Inferior parietal cortex (tissue), 1 donor: ENCODE measurements at regions not wholly inside any gene's neighbourhood (a gene's known extent, or its start where the extent isn't known, plus 50 kb on each side); places are given as distances from the start of the nearest gene placed in this dataset.

ENCODE experiments used
- DNase-seq: peaks from one replicate; pipeline ENCODE4 v3.0.0-alpha.2; 2016; ENCODE audit errors: extremely low spot score

DNA sequence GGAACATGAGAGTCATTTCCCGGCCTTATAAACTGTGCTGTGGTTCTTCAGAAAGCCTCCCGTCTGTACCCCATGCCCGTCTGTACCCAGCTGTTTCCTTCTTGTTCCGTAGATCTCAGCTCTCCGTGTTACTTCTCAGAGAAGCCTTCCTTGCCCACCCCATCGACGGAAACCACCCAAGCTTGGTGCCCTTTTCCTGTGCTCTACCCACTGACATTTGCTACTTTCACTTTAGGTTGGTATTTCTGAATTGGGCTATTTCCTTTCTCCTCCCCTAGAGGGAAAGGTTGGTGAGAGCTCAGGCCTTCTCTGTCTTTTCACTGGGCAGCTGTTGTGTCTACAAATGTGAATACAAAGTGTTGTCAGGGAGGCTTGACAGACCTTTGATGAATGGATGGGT is 764.5 kb upstream of the ADAMTS16 start:
- DNase-seq: no peak

DNA sequence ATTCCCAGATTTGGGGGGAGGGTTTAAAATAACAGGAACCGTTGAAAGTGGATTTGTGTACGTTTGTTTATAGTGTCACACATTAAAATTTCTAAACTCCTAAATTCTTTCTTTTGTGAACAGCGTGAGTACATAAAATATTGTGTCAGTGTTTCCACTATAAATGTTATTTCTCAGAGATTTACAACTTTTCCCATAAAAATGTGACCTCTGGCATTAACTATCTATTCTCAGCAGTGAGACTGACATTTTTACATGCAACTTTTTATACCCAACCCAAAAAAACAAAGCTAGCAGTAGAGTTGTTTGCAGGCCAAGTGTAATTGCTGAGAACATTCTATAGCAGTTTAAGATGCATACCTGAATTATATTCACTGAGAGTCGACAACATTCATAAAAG is 757.0 kb upstream of the ADAMTS16 start:
- no peak for DNase-seq

DNA sequence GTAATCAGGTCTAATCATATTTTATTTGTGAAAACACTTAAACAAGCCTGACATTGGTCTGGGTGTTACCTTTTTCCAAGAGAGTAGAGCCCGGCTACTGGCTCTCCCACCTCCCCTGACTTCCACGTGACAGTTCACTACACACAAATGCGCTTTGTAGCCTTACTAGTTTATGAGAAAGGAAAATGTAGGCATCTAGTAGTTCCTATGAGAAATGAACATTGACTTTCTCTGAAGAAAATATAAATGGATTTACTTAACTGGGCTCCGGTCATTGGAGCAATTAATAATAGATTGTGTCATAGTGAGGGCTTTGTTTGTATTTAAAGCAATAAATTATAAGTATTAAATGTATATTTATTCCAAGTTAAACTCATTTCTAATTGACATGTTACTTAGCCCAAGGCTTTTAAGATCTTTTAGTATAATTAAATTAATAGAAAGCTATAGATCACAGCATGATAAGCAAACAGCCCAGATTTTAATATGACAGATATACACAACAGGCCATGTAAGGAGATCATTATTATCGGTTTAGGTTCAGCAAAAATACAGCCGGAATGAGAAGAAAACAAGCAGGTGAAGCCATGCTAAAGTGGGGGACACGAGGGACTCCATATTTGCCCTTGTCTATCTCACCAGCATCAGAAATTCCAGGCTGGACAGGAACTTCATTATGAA is 756.5 kb upstream of the ADAMTS16 start:
- no peak for DNase-seq

DNA sequence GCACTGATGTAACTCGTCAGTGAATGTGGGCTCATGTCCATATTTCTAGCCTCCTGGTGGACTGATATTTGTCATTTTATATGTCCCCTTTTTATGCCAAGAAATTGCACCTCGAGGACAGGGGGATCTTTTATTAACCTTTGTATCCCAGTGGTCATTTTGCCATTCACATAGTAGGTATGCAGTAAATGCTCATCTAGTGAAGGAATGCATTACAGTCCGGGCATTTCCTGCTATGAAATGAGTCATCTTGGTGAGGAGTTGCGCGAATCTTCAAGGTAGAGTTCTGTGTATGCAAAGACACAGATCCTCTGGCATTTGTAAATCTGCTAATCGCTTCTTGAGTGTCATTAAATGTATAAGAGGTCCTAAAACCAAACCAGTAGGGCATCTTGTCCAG is 755.5 kb upstream of the ADAMTS16 start:
- no peak for DNase-seq

DNA sequence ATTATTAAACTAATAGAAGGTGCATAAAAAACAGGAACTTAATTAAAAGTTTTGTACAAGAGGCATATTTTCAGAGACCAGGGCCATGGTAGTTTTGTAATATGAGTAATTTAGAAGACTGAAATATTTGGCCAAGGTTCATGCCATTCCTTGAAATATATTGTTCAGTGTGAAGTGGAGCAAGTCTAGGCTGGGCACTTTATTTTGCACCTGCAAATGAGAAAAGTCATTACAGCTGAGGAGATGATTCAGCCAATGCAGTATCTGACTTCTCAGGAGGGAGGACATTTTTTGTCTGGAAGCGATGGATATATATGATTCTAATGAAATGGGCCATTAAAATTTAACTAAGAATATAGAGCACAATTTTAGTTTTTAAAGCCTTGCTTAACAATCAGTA is 754.0 kb upstream of the ADAMTS16 start:
- no peak for DNase-seq

DNA sequence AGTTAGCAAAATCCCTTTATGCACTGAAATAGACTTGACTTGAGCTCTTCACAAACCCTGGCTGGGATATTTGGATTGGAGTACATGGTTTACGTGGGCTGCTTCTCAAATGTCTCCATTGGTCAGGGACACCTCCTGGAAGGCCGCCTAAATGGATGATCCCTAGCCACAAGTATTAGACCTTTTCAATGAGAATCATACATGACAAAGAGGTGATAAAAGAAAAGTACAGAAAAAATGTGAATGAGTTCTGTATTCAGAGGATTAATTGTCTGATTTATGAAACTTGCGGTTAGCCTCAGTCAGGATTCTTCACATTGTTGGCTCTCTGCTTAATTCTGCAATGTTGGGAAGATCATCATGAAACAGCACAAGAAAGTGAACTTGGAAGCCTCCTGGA is 752.8 kb upstream of the ADAMTS16 start:
- DNase-seq: no peak

DNA sequence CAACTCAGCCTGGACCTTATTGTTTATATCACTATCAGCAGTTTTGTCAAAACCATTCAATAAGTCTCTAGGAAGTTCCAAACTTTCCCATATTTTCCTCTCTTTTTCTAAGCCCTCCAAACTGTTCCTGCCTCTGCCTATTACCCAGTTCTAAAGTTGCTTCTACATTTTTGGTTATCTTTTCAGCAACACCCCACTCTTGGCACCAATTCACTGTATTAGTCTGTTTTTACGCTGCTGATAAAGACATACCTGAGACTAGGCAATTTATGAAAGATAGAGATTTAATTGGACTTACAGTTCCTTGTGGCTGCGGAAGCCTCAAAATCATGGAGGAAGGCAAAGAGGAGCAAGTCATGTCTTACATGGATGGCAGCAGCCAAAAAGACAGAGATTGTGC is 744.4 kb upstream of the ADAMTS16 start:
- no peak for DNase-seq

DNA sequence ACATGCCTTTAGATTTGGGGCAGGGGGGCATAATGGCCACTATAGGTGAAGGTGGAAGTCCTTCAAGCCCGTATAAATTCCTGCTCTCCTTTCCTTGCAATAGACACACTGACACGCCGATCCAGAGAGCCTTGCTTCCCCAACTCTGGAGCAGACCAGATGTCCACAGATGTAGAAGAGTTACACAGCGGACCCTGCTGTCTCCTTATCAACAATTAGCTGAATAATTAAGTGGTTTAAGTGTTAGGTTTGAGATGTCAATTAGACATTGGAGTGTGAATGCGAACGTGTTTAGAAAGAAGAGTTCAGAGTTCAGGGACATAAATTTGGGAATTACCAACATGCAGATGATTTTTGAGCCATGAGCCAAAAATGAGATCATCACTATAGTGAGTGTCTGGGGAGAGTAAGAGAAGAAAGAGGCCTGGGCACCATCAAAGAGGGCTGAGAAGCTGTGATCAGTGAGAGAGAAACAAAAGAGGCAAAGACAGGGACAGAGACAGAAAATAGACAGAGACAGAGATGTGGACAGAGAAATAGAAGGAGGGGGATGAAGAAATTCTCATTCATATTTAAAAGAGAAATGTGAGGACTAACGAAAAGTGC is 734.4 kb upstream of the ADAMTS16 start:
- no peak for DNase-seq

DNA sequence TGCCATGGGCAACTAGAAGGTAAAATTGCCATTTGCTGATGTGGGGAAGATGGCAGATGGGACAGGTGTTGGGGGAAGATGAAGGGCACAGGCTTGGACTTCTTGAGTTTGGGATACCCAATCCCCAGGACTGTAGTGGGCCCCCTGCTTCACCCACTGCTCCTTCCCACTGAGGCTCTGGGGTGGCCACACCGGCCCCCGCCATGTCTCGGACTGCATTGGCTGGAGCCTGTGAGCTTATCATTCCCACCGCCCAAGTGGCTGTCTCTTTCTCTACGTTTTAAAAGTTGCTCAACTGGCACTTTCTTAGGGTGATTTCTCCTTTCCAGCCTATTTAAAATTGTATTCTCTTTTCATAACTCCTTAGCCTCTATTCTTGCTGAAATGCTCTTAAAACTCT is 730.0 kb upstream of the ADAMTS16 start:
- DNase-seq: no peak

DNA sequence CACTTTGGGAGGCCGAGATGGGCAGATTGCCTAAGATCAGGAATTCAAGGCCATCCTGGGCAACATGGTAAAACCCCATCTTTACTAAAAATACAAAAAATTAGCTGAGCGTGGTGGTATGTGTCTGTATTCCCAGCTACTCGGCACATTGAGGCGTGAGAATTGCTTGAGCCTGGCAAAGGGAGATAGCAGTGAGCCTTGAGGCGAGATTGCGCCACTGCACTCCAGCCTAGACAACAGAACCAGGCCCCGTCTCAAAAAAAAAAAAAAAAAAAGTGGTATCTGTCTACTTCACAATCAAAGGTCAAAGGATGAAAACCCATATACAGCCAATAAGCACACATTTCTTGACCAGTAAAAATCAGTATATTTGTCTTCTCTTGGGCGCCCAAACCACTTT is 728.5 kb upstream of the ADAMTS16 start:
- DNase-seq: no peak

DNA sequence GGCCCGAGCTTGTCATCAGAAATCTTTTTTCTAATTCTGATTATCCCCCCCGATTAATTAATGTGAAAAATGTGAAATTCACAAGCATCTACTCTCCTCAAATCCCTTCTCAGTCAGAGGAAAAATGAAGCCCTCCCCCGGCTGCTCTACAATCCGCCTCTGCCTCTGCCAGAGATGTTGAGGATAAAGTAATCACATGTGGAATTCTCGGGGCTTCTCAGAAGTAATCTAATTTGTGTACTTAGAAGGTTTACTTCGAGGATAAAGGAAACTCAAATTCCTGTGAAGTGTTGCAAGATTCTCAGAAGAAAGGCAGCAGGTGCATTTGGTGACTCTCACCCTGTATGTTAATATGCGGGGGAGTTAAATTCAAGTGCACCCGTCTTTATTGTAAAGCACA is 726.1 kb upstream of the ADAMTS16 start:
- DNase-seq: no peak

DNA sequence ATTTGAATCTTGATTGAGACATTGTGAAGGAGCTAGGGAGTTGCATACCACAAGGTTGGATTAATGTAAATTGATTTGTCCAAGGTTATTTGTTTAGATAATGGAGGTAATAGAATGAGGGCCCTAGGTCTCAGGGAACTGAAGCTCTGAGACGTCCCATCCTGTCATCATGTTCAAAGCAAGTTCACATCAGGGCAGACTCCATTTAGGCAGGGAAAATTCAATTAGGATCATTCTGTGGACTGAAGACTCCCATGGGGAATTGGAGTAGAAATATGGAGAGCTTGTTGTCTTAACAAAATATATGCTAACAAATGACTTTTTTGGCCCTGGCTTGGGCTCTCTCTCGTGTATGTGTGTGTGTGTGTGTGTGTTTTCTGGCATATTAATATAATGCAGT is 722.0 kb upstream of the ADAMTS16 start:
- no peak for DNase-seq

DNA sequence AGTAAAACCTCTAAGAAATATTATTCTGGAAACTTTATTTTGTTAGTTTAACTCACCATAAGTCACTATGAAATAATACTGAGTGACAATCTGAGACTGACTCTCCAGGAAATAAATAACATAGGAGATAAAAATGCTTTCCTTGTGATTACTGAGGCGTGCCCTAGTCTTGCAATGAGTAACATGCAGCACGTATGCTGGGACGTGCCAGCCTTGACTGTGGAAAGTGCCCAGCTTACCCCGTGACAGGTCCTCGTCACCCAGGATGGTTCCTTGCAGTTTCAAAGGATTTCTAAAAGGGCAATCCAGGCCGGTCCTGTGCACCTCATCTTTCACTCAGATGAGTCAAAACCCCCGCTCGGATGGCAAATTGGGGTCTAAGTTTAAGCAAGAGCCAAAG is 720.8 kb upstream of the ADAMTS16 start:
- no peak for DNase-seq

DNA sequence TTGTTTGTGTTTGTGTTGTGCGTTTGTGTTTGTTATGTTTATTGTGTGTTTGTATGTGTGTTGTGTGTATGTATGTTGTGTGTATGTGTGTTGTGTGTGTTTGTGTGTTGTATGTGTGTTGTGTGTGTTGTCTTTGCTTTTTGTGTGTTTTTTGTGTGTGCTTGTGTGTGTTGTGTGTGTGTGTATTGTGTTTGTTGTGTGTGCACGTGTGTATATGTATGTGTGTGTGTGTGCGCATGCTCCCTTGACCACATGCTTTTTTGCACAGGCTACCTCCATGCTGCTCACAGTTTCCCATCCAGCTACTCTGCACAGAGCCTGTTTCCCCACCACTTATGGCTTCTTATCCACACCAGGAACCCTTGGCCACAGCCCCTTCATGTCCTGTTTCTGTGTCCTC is 720.0 kb upstream of the ADAMTS16 start:
- DNase-seq: no peak

DNA sequence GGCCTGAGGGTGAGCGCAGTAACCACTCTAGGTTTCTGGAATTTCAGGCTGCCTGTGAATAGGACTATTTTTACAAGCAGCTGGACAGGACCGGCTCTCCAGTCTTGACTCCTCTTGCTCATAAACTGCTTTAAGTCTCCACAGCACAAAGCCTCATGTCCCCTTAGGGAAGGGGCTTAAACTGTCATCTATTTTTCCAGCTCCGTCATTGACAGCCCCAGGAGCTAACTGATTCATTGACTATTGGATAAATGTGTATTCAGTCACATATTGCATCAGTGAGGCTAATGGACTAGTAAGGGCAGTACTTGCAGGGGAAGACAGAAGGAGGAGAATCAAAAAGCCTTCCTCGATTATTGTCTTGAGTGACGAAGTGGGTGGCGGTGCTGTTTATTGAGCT is 719.4 kb upstream of the ADAMTS16 start:
- DNase-seq: no peak

DNA sequence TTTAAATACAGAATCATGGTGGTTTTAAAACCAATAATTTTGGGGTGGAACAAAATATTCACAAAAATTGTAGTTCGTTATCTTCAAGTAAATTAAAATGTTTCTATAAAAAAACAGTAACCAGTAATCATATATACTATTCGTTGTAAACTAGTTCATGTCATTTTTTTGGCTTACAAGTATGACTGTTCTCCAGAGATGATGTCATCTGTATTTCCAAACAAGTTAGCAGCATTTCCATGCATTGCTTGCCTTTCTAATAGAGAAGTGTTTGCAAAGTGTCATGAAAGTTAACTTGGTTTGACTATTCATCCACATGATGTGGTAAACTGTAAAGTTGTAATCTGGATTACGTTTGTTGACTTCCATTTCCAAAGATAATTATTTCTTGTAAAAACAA is 717.9 kb upstream of the ADAMTS16 start:
- DNase-seq: no peak

DNA sequence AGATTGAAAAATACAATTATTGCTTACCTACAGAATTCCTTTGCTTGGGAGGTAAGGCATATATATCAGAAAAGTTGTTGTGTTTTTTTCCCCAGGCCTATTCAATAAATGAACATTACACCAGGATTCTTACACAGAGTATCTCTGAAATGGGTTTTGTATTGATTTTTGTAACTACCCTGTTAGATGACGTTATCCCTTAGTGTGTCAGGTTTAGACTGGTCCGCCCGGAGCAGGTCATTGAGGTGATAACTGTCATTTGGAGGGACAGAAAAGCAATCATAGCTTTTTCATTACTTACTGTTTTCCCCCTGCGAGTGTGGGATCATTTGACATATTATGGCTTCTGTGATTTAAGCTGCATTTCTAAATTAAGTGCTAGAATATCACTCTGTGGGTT is 715.2 kb upstream of the ADAMTS16 start:
- DNase-seq: no peak

DNA sequence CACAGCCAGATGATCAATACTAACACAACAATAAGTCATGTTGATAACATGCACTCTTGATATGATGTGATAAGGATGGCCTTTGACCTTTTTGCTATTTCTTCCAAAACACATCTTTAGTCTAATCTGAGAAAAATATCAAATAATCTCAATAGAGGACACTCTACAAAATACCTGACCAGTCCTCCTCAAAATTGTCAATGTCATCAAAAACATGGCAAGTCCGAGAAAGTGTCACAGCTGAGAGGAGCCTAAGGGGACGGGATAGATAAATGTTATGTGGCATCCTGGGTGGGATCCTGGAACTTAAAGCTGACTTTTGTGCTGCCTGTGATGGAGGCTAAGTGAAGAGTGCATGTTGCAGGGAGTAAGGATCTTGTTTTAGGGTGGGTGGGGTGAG is 699.6 kb upstream of the ADAMTS16 start:
- no peak for DNase-seq

DNA sequence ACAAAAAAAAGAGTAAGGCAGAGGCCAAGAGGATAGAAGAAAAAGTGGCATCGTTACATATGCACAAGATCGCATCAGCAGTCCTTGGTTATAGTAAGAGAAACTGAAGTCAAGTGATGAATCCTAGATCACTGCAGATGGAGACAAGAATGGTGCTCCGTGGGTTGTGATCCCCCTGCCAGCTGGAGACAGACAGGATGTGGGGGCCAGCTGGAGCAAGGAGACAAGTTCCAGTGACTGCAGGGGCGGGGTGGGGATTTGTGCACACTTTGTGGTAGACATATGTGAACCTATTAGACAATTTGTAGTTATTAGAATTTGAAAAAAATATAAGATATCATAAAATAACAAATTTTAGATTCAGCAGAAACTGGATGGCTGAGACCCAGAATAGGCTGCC is 697.9 kb upstream of the ADAMTS16 start:
- DNase-seq: no peak

DNA sequence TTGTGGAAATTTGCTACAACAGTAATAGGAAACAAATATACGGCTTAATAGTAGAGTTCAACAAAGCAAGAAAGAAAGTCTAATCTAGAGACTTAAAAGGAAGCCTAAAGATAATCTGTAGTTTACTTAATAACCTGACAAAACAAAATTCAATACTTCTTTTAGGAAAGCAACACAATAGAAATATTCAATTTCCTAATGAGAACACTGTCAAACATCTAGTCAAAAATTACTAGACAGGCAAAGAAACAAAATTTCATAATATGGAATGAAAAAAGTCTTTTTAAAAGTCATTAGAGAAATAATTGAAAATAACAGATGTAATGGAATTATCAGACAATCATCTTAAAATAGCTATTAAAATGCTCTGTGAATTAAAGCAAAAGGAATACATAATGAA is 692.5 kb upstream of the ADAMTS16 start:
- DNase-seq: no peak

DNA sequence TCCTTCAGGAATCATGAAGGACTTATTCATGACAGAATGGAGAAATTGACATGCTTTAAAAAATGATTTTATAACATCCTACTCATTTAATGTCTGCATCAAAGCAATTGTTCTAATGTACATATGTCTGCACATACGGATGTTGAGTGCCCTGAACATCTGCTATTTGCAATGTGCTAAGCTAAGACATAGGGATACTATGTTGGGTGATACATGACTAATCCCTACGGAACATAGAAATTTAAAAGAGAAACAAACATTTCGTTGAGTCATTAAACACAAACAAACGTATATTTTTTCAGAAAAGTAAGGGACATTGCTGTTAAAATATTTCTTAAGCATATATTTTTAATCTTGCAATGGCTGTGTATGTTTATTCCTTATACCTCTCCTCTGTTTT is 686.5 kb upstream of the ADAMTS16 start:
- no peak for DNase-seq

DNA sequence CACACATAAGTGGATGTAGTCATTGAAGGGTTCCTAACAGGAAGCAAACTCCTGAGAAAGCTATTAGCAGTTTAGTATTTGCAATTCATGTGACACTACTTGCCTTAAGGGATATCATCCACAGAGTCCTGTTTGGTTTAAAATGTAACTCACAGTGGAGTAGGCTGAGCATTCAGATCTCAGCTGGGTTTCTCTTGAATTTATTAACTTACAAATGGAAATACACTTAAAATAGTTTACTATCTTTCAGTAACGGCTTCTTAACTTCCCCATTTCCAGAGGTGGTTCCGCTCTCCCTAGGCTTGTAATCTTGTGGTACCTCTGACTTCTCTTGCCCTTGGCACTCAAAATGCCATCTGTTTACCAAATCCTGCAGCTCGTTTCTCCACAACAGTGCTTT is 660.7 kb upstream of the ADAMTS16 start:
- DNase-seq: no peak

DNA sequence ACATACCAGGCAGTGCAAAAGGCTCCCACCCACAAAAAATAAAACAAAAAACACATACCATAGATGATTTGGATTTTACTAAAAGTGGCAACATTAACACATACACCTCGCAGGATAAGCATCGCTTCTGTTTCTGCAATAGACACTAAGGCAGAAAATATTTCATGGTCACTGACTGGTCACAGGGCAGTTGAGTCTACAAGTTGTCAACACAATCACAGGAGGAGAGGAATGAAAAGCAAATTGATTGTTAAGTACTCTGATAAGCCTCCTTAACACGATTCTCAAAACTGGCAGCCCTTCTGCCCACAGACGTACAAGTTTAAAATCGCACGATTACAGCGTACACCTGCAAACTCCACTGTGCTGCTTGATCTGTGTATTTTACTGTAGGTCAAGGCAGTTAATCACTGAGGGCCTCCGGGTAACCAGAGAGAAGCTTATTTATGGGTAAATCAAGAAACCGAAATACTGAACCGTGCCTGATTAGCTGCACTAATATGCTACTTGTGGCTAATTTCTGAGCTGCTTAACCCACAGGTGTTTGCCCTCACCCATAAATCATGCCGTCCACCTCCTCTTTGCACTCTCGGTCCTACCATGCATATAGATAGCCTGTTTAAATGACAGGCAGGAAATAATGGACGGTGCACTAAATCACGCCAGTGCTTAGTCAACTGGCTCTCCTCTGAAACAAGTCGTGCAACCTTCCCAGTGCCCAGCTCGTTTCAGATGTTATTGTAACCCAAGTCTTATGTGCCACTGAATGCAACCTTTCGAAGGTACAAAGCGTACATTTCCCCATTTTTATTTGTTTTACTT is 659.4 kb upstream of the ADAMTS16 start:
- no peak for DNase-seq
